HepG2 (cell line): ENCODE measurements at regions not wholly inside any gene's neighbourhood (a gene's known extent, or its start where the extent isn't known, plus 50 kb on each side); places are given as distances from the start of the nearest gene placed in this dataset.
A peak's percentile ranks its signal among the peaks of the same experiment; 100 is the strongest.

Experiments used
- ARID4A ChIP-seq: sonication (generic); formaldehyde crosslinking; IDR thresholded peaks from 2 replicates; pipeline ENCODE4 v1.5.0; 2020; ENCODE audit warnings: mild to moderate bottlenecking, missing genetic modification reagents, borderline replicate concordance
- ATF1 ChIP-seq: IDR thresholded peaks from 2 replicates; pipeline ENCODE4 v1.6.1; 2016; ENCODE audit warnings: mild to moderate bottlenecking, control low read depth
- CEBPB ChIP-seq: IDR thresholded peaks from 2 replicates; pipeline ENCODE4 v1.6.1; 2011; ENCODE audit warnings: low read depth, low read length, improper control_type of control experiment, borderline replicate concordance
- HNF1A ChIP-seq, 2 experiments: sonication (generic) in 1 of 2; formaldehyde crosslinking in 1 of 2; IDR thresholded peaks; 2 replicates each; pipeline versions ENCODE4 v1.4.0 to v1.6.1; 2016 to 2020; ENCODE audit warnings: borderline replicate concordance in 1 of 2, low read depth in 1 of 2, mild to moderate bottlenecking in 1 of 2, missing genetic modification reagents in 1 of 2
- KAT8 ChIP-seq: IDR thresholded peaks from 2 replicates; pipeline ENCODE4 v1.6.1; 2016; ENCODE audit warnings: missing genetic modification reagents, missing compliant biosample characterization
- KLF16 ChIP-seq, 2 experiments: sonication (generic) in 1 of 2; formaldehyde crosslinking in 1 of 2; IDR thresholded peaks; 2 replicates each; pipeline versions ENCODE4 v1.6.1 to v1.8.0; 2016 to 2023; ENCODE audit warnings: missing genetic modification reagents in 2 of 2, missing compliant biosample characterization in 1 of 2
- SAP130 ChIP-seq: IDR thresholded peaks from 2 replicates; pipeline ENCODE4 v1.6.1; 2016; ENCODE audit warnings: low read depth
- THAP11 ChIP-seq: IDR thresholded peaks from 2 replicates; pipeline ENCODE4 v1.6.1; 2016; ENCODE audit warnings: missing biosample characterization, missing genetic modification reagents
- ZNF367 ChIP-seq: sonication (generic); formaldehyde crosslinking; IDR thresholded peaks from 2 replicates; pipeline ENCODE4 v1.4.0; 2020; ENCODE audit warnings: missing genetic modification reagents, borderline replicate concordance
- ZNF441 ChIP-seq: sonication (generic); formaldehyde crosslinking; IDR thresholded peaks from 2 replicates; pipeline ENCODE4 v1.7.0; 2021; ENCODE audit warnings: missing genetic modification reagents, borderline replicate concordance
- ZNF468 ChIP-seq: sonication (generic); formaldehyde crosslinking; IDR thresholded peaks from 2 replicates; pipeline ENCODE4 v1.8.0; 2022; ENCODE audit warnings: mild to moderate bottlenecking, moderate library complexity, missing genetic modification reagents
- ZNF687 ChIP-seq: sonication (generic); formaldehyde crosslinking; IDR thresholded peaks from 2 replicates; pipeline ENCODE4 v1.5.1; 2020; ENCODE audit warnings: mild to moderate bottlenecking, missing genetic modification reagents, moderate library complexity
- TF ChIP-seq, protein P1 (sequence below): sonication (generic); formaldehyde crosslinking; IDR thresholded peaks from 2 replicates; pipeline ENCODE4 v1.9.0; 2021; ENCODE audit warnings: missing genetic modification reagents, mild to moderate bottlenecking, borderline replicate concordance

- TF ChIP-seq ARID4A (CRISPR knock-in tag) (peak; percentile 5; the same call in 1 of the 2 replicates), KLF16 (CRISPR knock-in tag; IDR thresholded peaks at IDR 0.05) (0 out of 4 replicates have a peak, but pooled peaks of 1 of the 2 experiments have one; percentile 20), THAP11 (CRISPR knock-in tag) (0 out of 2 replicates have a peak, but pooled peaks have one; percentile 52), HNF1A (IDR thresholded peaks at IDR 0.05; ENCODE audit: low read depth) (no peak), HNF1A (CRISPR knock-in tag; IDR thresholded peaks at IDR 0.05; ENCODE audit: borderline replicate concordance) (no peak), ZNF687 (CRISPR knock-in tag) (peak; percentile 28; the same call in 1 of the 2 replicates), KAT8 (CRISPR knock-in tag) (0 out of 2 replicates have a peak, but pooled peaks have one; percentile 18), ZNF367 (CRISPR knock-in tag) (no peak), ATF1 (CRISPR knock-in tag) (peak; percentile 52), CEBPB (peak; percentile 72; the same call in 1 of the 2 replicates), SAP130 (peak; percentile 49; the same call in 1 of the 2 replicates), ZNF441 (CRISPR knock-in tag) (peak; percentile 87; the same call in 1 of the 2 replicates), ZNF468 (CRISPR knock-in tag) (no peak)
- TF ChIP-seq, protein P1, sequence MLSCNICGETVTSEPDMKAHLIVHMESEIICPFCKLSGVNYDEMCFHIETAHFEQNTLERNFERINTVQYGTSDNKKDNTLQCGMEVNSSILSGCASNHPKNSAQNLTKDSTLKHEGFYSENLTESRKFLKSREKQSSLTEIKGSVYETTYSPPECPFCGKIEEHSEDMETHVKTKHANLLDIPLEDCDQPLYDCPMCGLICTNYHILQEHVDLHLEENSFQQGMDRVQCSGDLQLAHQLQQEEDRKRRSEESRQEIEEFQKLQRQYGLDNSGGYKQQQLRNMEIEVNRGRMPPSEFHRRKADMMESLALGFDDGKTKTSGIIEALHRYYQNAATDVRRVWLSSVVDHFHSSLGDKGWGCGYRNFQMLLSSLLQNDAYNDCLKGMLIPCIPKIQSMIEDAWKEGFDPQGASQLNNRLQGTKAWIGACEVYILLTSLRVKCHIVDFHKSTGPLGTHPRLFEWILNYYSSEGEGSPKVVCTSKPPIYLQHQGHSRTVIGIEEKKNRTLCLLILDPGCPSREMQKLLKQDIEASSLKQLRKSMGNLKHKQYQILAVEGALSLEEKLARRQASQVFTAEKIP (CRISPR knock-in tag) = no peak
Observed at GRCh38 chr9:6080154-6080716, 64.8 kb upstream of the RANBP6 start (continued).
